Thyroid gland (tissue), 4 donors: ENCODE measurements at regions not wholly inside any gene's neighbourhood (a gene's known extent, or its start where the extent isn't known, plus 50 kb on each side); places are given as distances from the start of the nearest gene placed in this dataset.

Experiments used
- CTCF ChIP-seq, 6 experiments: fragments of 200-600 bp in 3 of 6; fragments of 450-650 bp in 3 of 6; sonication (generic) in 3 of 6; IDR thresholded peaks; one replicate each; pipeline ENCODE4 v1.5.1; 2016 to 2019; ENCODE audit warnings: antibody characterized with exemption in 6 of 6, mild to moderate bottlenecking in 2 of 6, inconsistent platforms in 1 of 6, moderate library complexity in 1 of 6
- POLR2A ChIP-seq, 2 donors: fragments of 450-650 bp; IDR thresholded peaks; one replicate each; pipeline ENCODE4 v1.6.1; 2017; ENCODE audit warnings: antibody characterized with exemption in 2 of 2, mild to moderate bottlenecking in 2 of 2, moderate library complexity in 1 of 2

GRCh38 chr10:131000244-131000643 lies 311.3 kb downstream of the TCERG1L start:
- TF ChIP-seq POLR2A (IDR thresholded peaks at IDR 0.05) (no peak), CTCF (IDR thresholded peaks at IDR 0.05) (no peak)
